ENCODE measurements at regions not wholly inside any gene's neighbourhood (a gene's known extent, or its start where the extent isn't known, plus 50 kb on each side); places are given as distances from the start of the nearest gene placed in this dataset.

DNA sequence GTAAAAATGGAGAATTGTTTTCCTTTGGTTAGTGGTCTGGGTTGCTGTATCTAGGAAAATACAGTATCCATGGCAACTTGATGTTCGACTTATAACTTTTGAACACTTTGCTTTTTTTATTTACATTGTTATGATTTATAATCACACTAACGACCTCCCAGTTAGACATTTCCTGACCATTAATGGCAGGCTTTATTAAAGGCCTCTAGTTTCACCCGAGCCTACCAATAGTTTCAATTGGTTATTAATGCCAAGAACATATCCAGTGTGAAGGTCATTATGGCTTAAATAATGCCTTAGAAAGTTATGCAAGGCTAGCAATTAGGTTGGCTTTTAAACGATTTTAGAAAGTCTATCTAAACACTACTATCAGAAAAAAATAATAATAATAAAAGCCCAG lies 452.0 kb downstream of the DMRTA1 start:
- TF ChIP-seq CTCF (conservative IDR thresholded peaks at IDR 0.05; ENCODE audit: low read length) (no peak), EZH2phosphoT487 (IDR thresholded peaks at IDR 0.05; ENCODE audit: borderline replicate concordance, low read depth, low read length) (no peak)

All from OCI-LY7 (cell line).